ENCODE measurements at regions not wholly inside any gene's neighbourhood (a gene's known extent, or its start where the extent isn't known, plus 50 kb on each side); places are given as distances from the start of the nearest gene placed in this dataset.

GRCh38 chr4:15314974-15315373, 112.9 kb upstream of the C1QTNF7 start:
- H3K4me3 ChIP-seq (replicated peaks; ENCODE audit: low read depth, low read length), result no peak overlapping the region
- DNase-seq (ENCODE audit: extremely low read depth, insufficient read length), result no peak
- no peak for TF ChIP-seq CTCF (IDR thresholded peaks at IDR 0.05; ENCODE audit: insufficient read depth, low read length, poor library complexity, severe bottlenecking)
- H3K27me3 ChIP-seq (replicated peaks; ENCODE audit: control insufficient read depth, insufficient read depth, low read length), result no peaks in the 10 kb centered on the region
- H3K36me3 ChIP-seq (ENCODE audit: control insufficient read depth, insufficient read depth, low read length), result no peaks in the 10 kb centered on the region

- Histone ChIP-seq H3K36me3 (ENCODE audit: control insufficient read depth, insufficient read depth, low read length) (no peaks in the 10 kb centered on the region), H3K4me3 (replicated peaks; ENCODE audit: low read depth, low read length) (no peak overlapping the region), H3K27me3 (replicated peaks; ENCODE audit: control insufficient read depth, insufficient read depth, low read length) (no peaks in the 10 kb centered on the region)
- no peak for TF ChIP-seq CTCF (IDR thresholded peaks at IDR 0.05; ENCODE audit: insufficient read depth, low read length, poor library complexity, severe bottlenecking)
- DNase-seq (ENCODE audit: extremely low read depth, insufficient read length), result no peak
Observed at GRCh38 chr4:15317246-15317645, 110.6 kb upstream of the C1QTNF7 start.

GRCh38 chr4:15318621-15319348, 109.0 kb upstream of the C1QTNF7 start:
- no peak for TF ChIP-seq CTCF (IDR thresholded peaks at IDR 0.05; ENCODE audit: insufficient read depth, low read length, poor library complexity, severe bottlenecking)
- H3K27me3 ChIP-seq (replicated peaks; ENCODE audit: control insufficient read depth, insufficient read depth, low read length), result no peaks in the 10 kb centered on the region
- H3K36me3 ChIP-seq (ENCODE audit: control insufficient read depth, insufficient read depth, low read length), result no peaks in the 10 kb centered on the region
- H3K4me3 ChIP-seq (replicated peaks; ENCODE audit: low read depth, low read length), result no peak overlapping the region
- DNase-seq (ENCODE audit: extremely low read depth, insufficient read length), result no peak

GRCh38 chr4:15320121-15320678, 107.6 kb upstream of the C1QTNF7 start:
- DNase-seq (ENCODE audit: extremely low read depth, insufficient read length), result no peak
- H3K36me3 ChIP-seq (ENCODE audit: control insufficient read depth, insufficient read depth, low read length), result no peaks in the 10 kb centered on the region
- TF ChIP-seq CTCF (IDR thresholded peaks at IDR 0.05; ENCODE audit: insufficient read depth, low read length, poor library complexity, severe bottlenecking), result no peak
- H3K27me3 ChIP-seq (replicated peaks; ENCODE audit: control insufficient read depth, insufficient read depth, low read length), result no peaks in the 10 kb centered on the region
- H3K4me3 ChIP-seq (replicated peaks; ENCODE audit: low read depth, low read length), result no peak overlapping the region

- no peaks in the 10 kb centered on the region for H3K36me3 ChIP-seq (ENCODE audit: control insufficient read depth, insufficient read depth, low read length)
Observed at GRCh38 chr4:15322006-15322405, 105.8 kb upstream of the C1QTNF7 start.

More at GRCh38 chr4:15322006-15322405, 105.8 kb upstream of the C1QTNF7 start:
- no peak for DNase-seq (ENCODE audit: extremely low read depth, insufficient read length)
- no peak overlapping the region for H3K4me3 ChIP-seq (replicated peaks; ENCODE audit: low read depth, low read length)
- no peaks in the 10 kb centered on the region for H3K27me3 ChIP-seq (replicated peaks; ENCODE audit: control insufficient read depth, insufficient read depth, low read length)
- TF ChIP-seq CTCF (IDR thresholded peaks at IDR 0.05; ENCODE audit: insufficient read depth, low read length, poor library complexity, severe bottlenecking), result no peak
